ENCODE measurements at regions not wholly inside any gene's neighbourhood (a gene's known extent, or its start where the extent isn't known, plus 50 kb on each side); places are given as distances from the start of the nearest gene placed in this dataset.

DNA sequence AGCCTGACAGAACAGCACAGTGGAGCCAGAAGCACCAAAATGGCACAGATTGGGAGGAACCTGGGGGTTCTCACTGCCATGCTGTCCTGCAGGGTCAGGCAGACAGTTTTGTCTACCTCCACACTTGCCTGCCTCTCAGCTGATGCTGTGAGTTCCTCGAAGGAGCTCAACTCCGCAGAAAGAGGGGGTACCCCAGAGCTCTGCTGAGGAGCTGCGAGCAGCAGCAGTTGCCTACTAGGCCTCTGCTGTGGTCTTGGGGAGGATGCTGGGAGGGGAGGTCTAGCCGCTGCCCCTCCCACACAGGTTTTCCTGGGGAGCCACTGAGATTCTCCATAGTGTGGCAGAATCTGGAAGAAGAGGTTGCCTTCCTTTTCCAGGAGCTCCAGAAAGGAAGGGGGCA is 192.5 kb downstream of the FOXD2 start:
- no peak overlapping the region for H3K4me2 ChIP-seq (ENCODE audit: unreplicated experiment)

DNA sequence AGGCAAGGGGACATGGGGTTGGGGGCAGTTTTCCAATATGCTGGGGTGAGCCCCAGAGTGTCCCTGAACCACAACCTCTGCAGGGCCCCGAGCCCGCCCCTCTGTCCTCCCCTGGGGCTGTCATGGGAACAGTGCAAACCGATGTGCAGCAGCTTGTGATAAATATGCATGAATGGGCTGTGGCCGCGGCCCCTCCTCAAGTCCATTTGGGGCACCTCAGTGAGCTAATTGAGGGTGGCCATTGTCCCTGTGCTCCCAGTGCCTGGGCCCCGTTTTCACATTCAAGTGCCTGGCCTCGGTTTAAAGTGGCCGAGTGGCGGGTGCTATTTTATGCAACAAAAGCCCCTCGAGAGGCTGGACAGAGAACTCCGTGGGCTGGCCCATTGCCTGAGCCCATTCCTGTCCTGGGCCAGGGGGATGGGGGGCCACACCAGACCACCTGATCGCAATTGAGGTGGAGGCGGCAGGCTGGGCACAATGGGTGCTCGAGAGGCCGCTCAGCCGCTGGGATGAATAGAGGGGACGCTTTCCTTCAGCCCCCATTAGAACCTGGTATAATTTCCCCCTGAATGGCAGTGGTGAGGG is 193.7 kb downstream of the FOXD2 start:
- no peak overlapping the region for H3K4me2 ChIP-seq (ENCODE audit: unreplicated experiment)
- no peaks in the 10 kb centered on the region for H3K36me3 ChIP-seq (ENCODE audit: low read depth)
- H3K27me3 ChIP-seq (replicated peaks; ENCODE audit: insufficient read depth): no peaks in the 10 kb centered on the region
- H3K4me3 ChIP-seq: no peak overlapping the region
- no peaks in the 10 kb centered on the region for H3K9me3 ChIP-seq (ENCODE audit: low read depth)
- no peak overlapping the region for H2AFZ ChIP-seq
- no peak overlapping the region for H3K27ac ChIP-seq
- no peak overlapping the region for H3K9ac ChIP-seq
- no peaks in the 10 kb centered on the region for H3K79me2 ChIP-seq (ENCODE audit: insufficient read depth)
- WGBS, 2 experiments (ENCODE audit: low coverage in 1 of 2, low lambda C conversion rate in 2 of 2, missing lambda C conversion rate in 2 of 2): 74 to 76% methylated on average over 14 to 17 of the region's 17 CpGs
- H3F3A ChIP-seq (ENCODE audit: insufficient read depth): no peaks in the 10 kb centered on the region
- H3K4me1 ChIP-seq (ENCODE audit: insufficient read depth): no peaks in the 10 kb centered on the region
- no peaks in the 10 kb centered on the region for H3K9me2 ChIP-seq (ENCODE audit: insufficient read depth)
- in situ Hi-C loops (cut with MboI): no loop called here
- no peak for DNase-seq
- no peaks in the 10 kb centered on the region for H4K20me1 ChIP-seq (ENCODE audit: insufficient read depth)
- TF ChIP-seq EZH2phosphoT487 (IDR thresholded peaks at IDR 0.05; ENCODE audit: insufficient read depth, low read depth) (no peak), EZH2 (IDR thresholded peaks at IDR 0.05; ENCODE audit: insufficient read depth, poor library complexity, severe bottlenecking) (no peak)

More for the DNA sequence above, 192.5 kb downstream of the FOXD2 start:
- no peak overlapping the region for H2AFZ ChIP-seq
- no peaks in the 10 kb centered on the region for H3K9me3 ChIP-seq (ENCODE audit: low read depth)
- no peaks in the 10 kb centered on the region for H3K4me1 ChIP-seq (ENCODE audit: insufficient read depth)
- no peaks in the 10 kb centered on the region for H3F3A ChIP-seq (ENCODE audit: insufficient read depth)
- no peaks in the 10 kb centered on the region for H3K36me3 ChIP-seq (ENCODE audit: low read depth)
- no peaks in the 10 kb centered on the region for H3K27me3 ChIP-seq (replicated peaks; ENCODE audit: insufficient read depth)
- H3K79me2 ChIP-seq (ENCODE audit: insufficient read depth): no peaks in the 10 kb centered on the region
- TF ChIP-seq EZH2phosphoT487 (IDR thresholded peaks at IDR 0.05; ENCODE audit: insufficient read depth, low read depth): no peak
- no peak for TF ChIP-seq EZH2 (IDR thresholded peaks at IDR 0.05; ENCODE audit: insufficient read depth, poor library complexity, severe bottlenecking)
- no peak overlapping the region for H3K4me3 ChIP-seq
- H3K27ac ChIP-seq: no peak overlapping the region
- H3K9me2 ChIP-seq (ENCODE audit: insufficient read depth): no peaks in the 10 kb centered on the region
- in situ Hi-C loops (cut with MboI): no loop called here
- WGBS, 2 experiments (ENCODE audit: low coverage in 1 of 2, low lambda C conversion rate in 2 of 2, missing lambda C conversion rate in 2 of 2): 61 to 66% methylated on average over 4 of the region's 4 CpGs
- H4K20me1 ChIP-seq (ENCODE audit: insufficient read depth): no peaks in the 10 kb centered on the region
- DNase-seq: no peak
- H3K9ac ChIP-seq: no peak overlapping the region

DNA sequence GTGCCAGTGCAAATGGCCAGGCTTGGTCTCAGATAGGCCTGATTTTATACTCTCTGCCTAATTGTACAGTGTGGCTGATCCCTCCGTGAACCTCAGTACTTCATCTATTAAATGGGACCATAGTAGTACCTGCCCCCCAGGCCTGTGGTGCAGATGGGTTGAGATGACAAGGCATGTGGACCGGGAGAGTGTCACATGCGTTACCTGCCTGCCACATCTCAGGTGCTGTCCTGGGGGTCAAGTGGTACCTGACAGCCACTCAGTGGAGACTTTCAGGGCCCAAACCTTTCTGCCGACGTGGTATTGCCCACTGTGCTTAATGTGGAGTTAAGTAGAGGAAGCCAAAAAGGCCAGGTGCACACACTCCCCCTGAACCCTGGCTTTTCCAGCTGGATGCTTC is 197.3 kb downstream of the FOXD2 start:
- Histone ChIP-seq H3K9me3 (ENCODE audit: low read depth) (no peaks in the 10 kb centered on the region), H2AFZ (no peak overlapping the region), H3F3A (ENCODE audit: insufficient read depth) (no peaks in the 10 kb centered on the region), H3K27me3 (replicated peaks; ENCODE audit: insufficient read depth) (no peaks in the 10 kb centered on the region), H3K36me3 (ENCODE audit: low read depth) (no peaks in the 10 kb centered on the region), H3K4me1 (ENCODE audit: insufficient read depth) (no peaks in the 10 kb centered on the region), H3K4me3 (no peak overlapping the region), H4K20me1 (ENCODE audit: insufficient read depth) (no peaks in the 10 kb centered on the region), H3K27ac (no peak overlapping the region), H3K79me2 (ENCODE audit: insufficient read depth) (no peaks in the 10 kb centered on the region), H3K9me2 (ENCODE audit: insufficient read depth) (no peaks in the 10 kb centered on the region), H3K9ac (no peak overlapping the region), H3K4me2 (ENCODE audit: unreplicated experiment) (no peak overlapping the region)
- TF ChIP-seq EZH2 (IDR thresholded peaks at IDR 0.05; ENCODE audit: insufficient read depth, poor library complexity, severe bottlenecking) (no peak), EZH2phosphoT487 (IDR thresholded peaks at IDR 0.05; ENCODE audit: insufficient read depth, low read depth) (no peak)
- no peak for DNase-seq
- WGBS, 2 experiments (ENCODE audit: low coverage in 1 of 2, low lambda C conversion rate in 2 of 2, missing lambda C conversion rate in 2 of 2): 75 to 80% methylated on average over 5 of the region's 5 CpGs
- in situ Hi-C loops (cut with MboI): no loop called here

DNA sequence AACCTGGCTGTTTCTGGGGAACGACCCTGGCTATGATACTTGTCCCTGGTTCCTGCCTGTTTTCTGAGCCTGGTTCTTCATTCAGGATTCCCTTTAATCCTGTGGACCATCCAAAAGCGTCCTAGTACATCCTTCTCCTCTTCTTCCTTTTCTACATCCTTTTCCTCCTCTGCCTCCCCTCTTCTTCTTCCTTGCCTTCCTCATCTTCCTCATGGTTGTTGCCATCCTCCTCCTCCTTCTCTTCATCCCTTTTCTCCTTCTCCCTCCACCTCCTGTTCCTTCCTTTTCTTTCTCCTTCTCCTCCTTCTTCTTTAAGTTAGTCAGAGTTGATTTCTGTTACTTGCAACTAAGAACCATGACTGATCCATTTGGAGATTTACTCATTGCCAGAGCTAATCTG is 197.8 kb downstream of the FOXD2 start:
- no peaks in the 10 kb centered on the region for H3K27me3 ChIP-seq (replicated peaks; ENCODE audit: insufficient read depth)
- WGBS, 2 experiments (ENCODE audit: low coverage in 1 of 2, low lambda C conversion rate in 2 of 2, missing lambda C conversion rate in 2 of 2): 33 to 50% methylated on average over 2 of the region's 2 CpGs
- H3K79me2 ChIP-seq (ENCODE audit: insufficient read depth): no peaks in the 10 kb centered on the region
- no peaks in the 10 kb centered on the region for H4K20me1 ChIP-seq (ENCODE audit: insufficient read depth)
- H3K4me1 ChIP-seq (ENCODE audit: insufficient read depth): no peaks in the 10 kb centered on the region
- in situ Hi-C loops (cut with MboI): no loop called here
- H3K36me3 ChIP-seq (ENCODE audit: low read depth): no peaks in the 10 kb centered on the region
- H3K4me2 ChIP-seq (ENCODE audit: unreplicated experiment): no peak overlapping the region
- H3K9me3 ChIP-seq (ENCODE audit: low read depth): no peaks in the 10 kb centered on the region
- H3K4me3 ChIP-seq: no peak overlapping the region
- H3K9ac ChIP-seq: no peak overlapping the region
- no peak overlapping the region for H2AFZ ChIP-seq
- no peaks in the 10 kb centered on the region for H3F3A ChIP-seq (ENCODE audit: insufficient read depth)
- no peak overlapping the region for H3K27ac ChIP-seq
- no peaks in the 10 kb centered on the region for H3K9me2 ChIP-seq (ENCODE audit: insufficient read depth)
- TF ChIP-seq EZH2 (IDR thresholded peaks at IDR 0.05; ENCODE audit: insufficient read depth, poor library complexity, severe bottlenecking) (no peak), EZH2phosphoT487 (IDR thresholded peaks at IDR 0.05; ENCODE audit: insufficient read depth, low read depth) (no peak)
- peak; percentile 29 for DNase-seq
